ENCODE measurements at regions not wholly inside any gene's neighbourhood (a gene's known extent, or its start where the extent isn't known, plus 50 kb on each side); places are given as distances from the start of the nearest gene placed in this dataset.

- Histone ChIP-seq H3K9me3 (no peaks in the 10 kb centered on the region), H3K27me3 (ENCODE audit: low read depth) (no peaks in the 10 kb centered on the region), H3K36me3 (no peaks in the 10 kb centered on the region), H3K27ac (no peak overlapping the region), H3K4me3 (no peak overlapping the region), H3K4me1 (no peaks in the 10 kb centered on the region)
- no peak for DNase-seq
- TF ChIP-seq CTCF (IDR thresholded peaks at IDR 0.05): no peak
- intact Hi-C loops (cut with DNase I): no loop called here
- ATAC-seq: no peak
Observed at GRCh38 chr9:102085548-102085947, 347.1 kb upstream of the GRIN3A start.

- Histone ChIP-seq H3K4me3 (no peak overlapping the region), H3K27ac (no peak overlapping the region), H3K27me3 (ENCODE audit: low read depth) (no peaks in the 10 kb centered on the region), H3K36me3 (no peaks in the 10 kb centered on the region), H3K4me1 (no peaks in the 10 kb centered on the region), H3K9me3 (no peaks in the 10 kb centered on the region)
- TF ChIP-seq CTCF (IDR thresholded peaks at IDR 0.05): no peak
- no peak for ATAC-seq
- no peak for DNase-seq
- intact Hi-C loops (cut with DNase I): no loop called here
Observed at GRCh38 chr9:102072059-102072764, 333.8 kb upstream of the GRIN3A start.

GRCh38 chr9:102069969-102070368, 331.5 kb upstream of the GRIN3A start:
- Histone ChIP-seq H3K36me3 (no peaks in the 10 kb centered on the region), H3K27ac (no peak overlapping the region), H3K4me3 (no peak overlapping the region), H3K9me3 (no peaks in the 10 kb centered on the region), H3K27me3 (ENCODE audit: low read depth) (no peaks in the 10 kb centered on the region), H3K4me1 (no peaks in the 10 kb centered on the region)
- ATAC-seq (no peak), DNase-seq (no peak)
- no peak for TF ChIP-seq CTCF (IDR thresholded peaks at IDR 0.05)
- intact Hi-C loops (cut with DNase I): no loop called here

GRCh38 chr9:102054811-102055210, 316.4 kb upstream of the GRIN3A start:
- Histone ChIP-seq H3K9me3 (no peaks in the 10 kb centered on the region), H3K36me3 (no peaks in the 10 kb centered on the region), H3K27me3 (ENCODE audit: low read depth) (no peaks in the 10 kb centered on the region), H3K27ac (no peak overlapping the region), H3K4me1 (no peaks in the 10 kb centered on the region), H3K4me3 (no peak overlapping the region)
- no peak for DNase-seq
- TF ChIP-seq CTCF (IDR thresholded peaks at IDR 0.05): no peak
- intact Hi-C loops (cut with DNase I): no loop called here
- no peak for ATAC-seq

- ATAC-seq: no peak
- no peaks in the 10 kb centered on the region for H3K36me3 ChIP-seq
- no peak overlapping the region for H3K27ac ChIP-seq
- H3K9me3 ChIP-seq: no peaks in the 10 kb centered on the region
- TF ChIP-seq CTCF (IDR thresholded peaks at IDR 0.05): no peak
- H3K4me1 ChIP-seq: no peaks in the 10 kb centered on the region
- no peak overlapping the region for H3K4me3 ChIP-seq
- intact Hi-C loops (cut with DNase I): no loop called here
- no peak for DNase-seq
- no peaks in the 10 kb centered on the region for H3K27me3 ChIP-seq (ENCODE audit: low read depth)
Observed at GRCh38 chr9:102049586-102050246, 311.3 kb upstream of the GRIN3A start.
